Gastroesophageal sphincter (tissue), 2 donors: ENCODE measurements at regions not wholly inside any gene's neighbourhood (a gene's known extent, or its start where the extent isn't known, plus 50 kb on each side); places are given as distances from the start of the nearest gene placed in this dataset.

ENCODE experiments used
- POLR2A ChIP-seq, 2 donors: fragments of 450-650 bp; IDR thresholded peaks; one replicate each; pipeline ENCODE4 v1.6.1; 2017; ENCODE audit warnings: antibody characterized with exemption in 2 of 2, mild to moderate bottlenecking in 2 of 2, moderate library complexity in 1 of 2
- POLR2AphosphoS5 ChIP-seq: sonication (generic); formaldehyde crosslinking; IDR thresholded peaks from one replicate; pipeline ENCODE4 v1.6.1; 2017; ENCODE audit warnings: antibody characterized with exemption

GRCh38 chr18:64490207-64490606 lies 341.3 kb upstream of the LINC00305 start:
- TF ChIP-seq POLR2A (IDR thresholded peaks at IDR 0.05) (no peak), POLR2AphosphoS5 (no peak)
